SK-N-SH treated with all-trans-retinoic acid at 6 μM for 48 hours (cell line): ENCODE measurements at regions not wholly inside any gene's neighbourhood (a gene's known extent, or its start where the extent isn't known, plus 50 kb on each side); places are given as distances from the start of the nearest gene placed in this dataset.

Source experiments
- ARNTL ChIP-seq: fragments of 450-650 bp; formaldehyde crosslinking; IDR thresholded peaks from 2 replicates; pipeline ENCODE4 v1.5.0; 2020; ENCODE audit warnings: low read depth, mild to moderate bottlenecking, moderate library complexity, borderline replicate concordance
- BACH2 ChIP-seq: fragments of 250-450 bp; sonication (Bioruptor Pico); IDR thresholded peaks from 2 replicates; pipeline ENCODE4 v1.9.0; 2021; ENCODE audit warnings: mild to moderate bottlenecking, borderline replicate concordance
- CSRNP3 ChIP-seq: fragments of 250-450 bp; sonication (Bioruptor Pico); IDR thresholded peaks from 2 replicates; pipeline ENCODE4 v1.5.1; 2021; ENCODE audit warnings: mild to moderate bottlenecking, moderate library complexity
- PATZ1 ChIP-seq: fragments of 250-450 bp; sonication (Bioruptor Pico); IDR thresholded peaks from 2 replicates; pipeline ENCODE4 v1.8.0; 2020; ENCODE audit warnings: mild to moderate bottlenecking, moderate library complexity, borderline replicate concordance
- RARB ChIP-seq: fragments of 250-450 bp; sonication (Bioruptor Pico); IDR thresholded peaks from 2 replicates; pipeline ENCODE4 v1.8.0; 2021; ENCODE audit warnings: mild to moderate bottlenecking, moderate library complexity
- TCF4 ChIP-seq: fragments of 250-450 bp; sonication (Bioruptor Pico); IDR thresholded peaks from 2 replicates; pipeline ENCODE4 v1.8.0; 2021; ENCODE audit warnings: mild to moderate bottlenecking, moderate library complexity, borderline replicate concordance
- ZFP3 ChIP-seq: fragments of 250-450 bp; sonication (Bioruptor Pico); IDR thresholded peaks from 2 replicates; pipeline ENCODE4 v1.5.0; 2020; ENCODE audit warnings: mild to moderate bottlenecking, moderate library complexity

GRCh38 chr22:22993184-22993583 is 77.1 kb upstream of the GNAZ start:
- no peak for TF ChIP-seq BACH2
- TF ChIP-seq ARNTL (CRISPR knock-in tag) = no peak
- no peak for TF ChIP-seq TCF4 (CRISPR knock-in tag)
- TF ChIP-seq PATZ1 = no peak
- no peak for TF ChIP-seq CSRNP3 (CRISPR knock-in tag)
- no peak for TF ChIP-seq RARB (CRISPR knock-in tag)
- no peak for TF ChIP-seq ZFP3 (CRISPR knock-in tag)
